HG03039 (cell line): ENCODE measurements at regions not wholly inside any gene's neighbourhood (a gene's known extent, or its start where the extent isn't known, plus 50 kb on each side); places are given as distances from the start of the nearest gene placed in this dataset.

Experiments used
- ATAC-seq: cut with Tn5 transposase; IDR thresholded peaks from one replicate; pipeline ENCODE4 v1.9.1; 2021; ENCODE audit warnings: mild to moderate bottlenecking, moderate library complexity; ENCODE audit not compliant: unreplicated experiment

- ATAC-seq, result no peak
Measured at GRCh38 chr1:56395776-56396175, 183.6 kb downstream of the PLPP3 start.

GRCh38 chr1:56394298-56394697, 185.1 kb downstream of the PLPP3 start:
- no peak for ATAC-seq

- no peak for ATAC-seq
Measured at GRCh38 chr1:56390934-56391731, 188.2 kb downstream of the PLPP3 start.

GRCh38 chr1:56390232-56390867, 189.0 kb downstream of the PLPP3 start:
- no peak for ATAC-seq

GRCh38 chr1:56389813-56390212, 189.6 kb downstream of the PLPP3 start:
- ATAC-seq, result no peak

GRCh38 chr1:56387071-56387740, 192.2 kb downstream of the PLPP3 start:
- no peak for ATAC-seq

GRCh38 chr1:56385314-56385713, 194.0 kb downstream of the PLPP3 start:
- no peak for ATAC-seq

- no peak for ATAC-seq
Measured at GRCh38 chr1:56382929-56383328, 196.4 kb downstream of the PLPP3 start.

GRCh38 chr1:56380531-56380930, 198.8 kb downstream of the PLPP3 start:
- no peak for ATAC-seq

GRCh38 chr1:56378341-56379070, 200.9 kb downstream of the PLPP3 start:
- ATAC-seq, result no peak

- ATAC-seq, result no peak
Measured at GRCh38 chr1:56377431-56377830, 201.9 kb downstream of the PLPP3 start.

GRCh38 chr1:56376188-56376984, 203.0 kb downstream of the PLPP3 start:
- no peak for ATAC-seq

- ATAC-seq, result no peak
Measured at GRCh38 chr1:56375326-56375804, 204.0 kb downstream of the PLPP3 start.

GRCh38 chr1:56374026-56374974, 205.1 kb downstream of the PLPP3 start:
- no peak for ATAC-seq

- no peak for ATAC-seq
Measured at GRCh38 chr1:56370513-56370912, 208.8 kb downstream of the PLPP3 start.

GRCh38 chr1:56363007-56363770, 216.2 kb downstream of the PLPP3 start:
- ATAC-seq, result no peak

- ATAC-seq, result no peak
Measured at GRCh38 chr1:56360021-56360420, 219.3 kb downstream of the PLPP3 start.

GRCh38 chr1:56359056-56359455, 220.3 kb downstream of the PLPP3 start:
- ATAC-seq, result no peak
